Mesenteric fat pad (tissue), 1 donor: ENCODE measurements at regions not wholly inside any gene's neighbourhood (a gene's known extent, or its start where the extent isn't known, plus 50 kb on each side); places are given as distances from the start of the nearest gene placed in this dataset. TPM values are rescaled to one million over a fixed set of nuclear protein-coding genes. Genes with fewer than 3 reads are reported as not detected.

Experiments
- microRNA-seq: library from miRNA; unstranded; fragments of <30 nt; microRNA quantifications from one replicate; pipeline ENCODE4 v1.2.0, GENCODE V29; 2020; ENCODE audit warnings: borderline number of aligned reads
- donor health status: DM: yes; HTN: yes; CAD: no.

Small RNA genes in the stretch of these regions (microRNA-seq; reads per million reads assigned to microRNA genes)
- gene MIR4431 = not detected
